VCaP (cell line): ENCODE measurements at regions not wholly inside any gene's neighbourhood (a gene's known extent, or its start where the extent isn't known, plus 50 kb on each side); places are given as distances from the start of the nearest gene placed in this dataset.
A peak's percentile ranks its signal among the peaks of the same experiment; 100 is the strongest.
"Not testable (repeated sequence)": the region's sequence is repeated elsewhere in the genome, so short reads cannot be mapped to it uniquely, and the experiment has no call there.

Experiments
- H3K27ac ChIP-seq: fragments of 450-650 bp; 2 replicates; pipeline ENCODE4 v1.5.1; 2017
- TF ChIP-seq, protein P1 (sequence below): fragments of 450-650 bp; conservative IDR thresholded peaks from 2 replicates; pipeline ENCODE4 v1.5.1; 2017; ENCODE audit warnings: mild to moderate bottlenecking, moderate library complexity

DNA sequence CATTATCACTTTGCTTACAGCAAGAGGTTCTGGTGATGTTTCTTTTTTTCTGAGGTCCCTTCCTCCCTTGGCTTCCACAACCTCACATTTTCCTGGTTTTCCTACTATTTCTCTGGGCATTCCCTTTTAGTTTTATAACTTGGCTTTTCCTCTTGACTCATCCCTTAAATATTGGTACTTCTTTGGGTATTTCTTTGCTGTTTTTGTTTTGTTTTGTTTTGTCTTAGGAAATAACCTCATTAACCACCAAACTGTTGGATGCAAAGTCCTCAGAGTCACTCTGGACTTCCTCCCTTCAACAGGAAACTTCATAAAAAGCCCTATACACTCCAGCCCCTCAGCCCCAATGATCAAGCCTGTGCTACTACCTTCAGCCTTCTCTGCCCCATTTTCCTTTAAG is 211.1 kb downstream of the DUSP10 start:
- TF ChIP-seq, protein P1, sequence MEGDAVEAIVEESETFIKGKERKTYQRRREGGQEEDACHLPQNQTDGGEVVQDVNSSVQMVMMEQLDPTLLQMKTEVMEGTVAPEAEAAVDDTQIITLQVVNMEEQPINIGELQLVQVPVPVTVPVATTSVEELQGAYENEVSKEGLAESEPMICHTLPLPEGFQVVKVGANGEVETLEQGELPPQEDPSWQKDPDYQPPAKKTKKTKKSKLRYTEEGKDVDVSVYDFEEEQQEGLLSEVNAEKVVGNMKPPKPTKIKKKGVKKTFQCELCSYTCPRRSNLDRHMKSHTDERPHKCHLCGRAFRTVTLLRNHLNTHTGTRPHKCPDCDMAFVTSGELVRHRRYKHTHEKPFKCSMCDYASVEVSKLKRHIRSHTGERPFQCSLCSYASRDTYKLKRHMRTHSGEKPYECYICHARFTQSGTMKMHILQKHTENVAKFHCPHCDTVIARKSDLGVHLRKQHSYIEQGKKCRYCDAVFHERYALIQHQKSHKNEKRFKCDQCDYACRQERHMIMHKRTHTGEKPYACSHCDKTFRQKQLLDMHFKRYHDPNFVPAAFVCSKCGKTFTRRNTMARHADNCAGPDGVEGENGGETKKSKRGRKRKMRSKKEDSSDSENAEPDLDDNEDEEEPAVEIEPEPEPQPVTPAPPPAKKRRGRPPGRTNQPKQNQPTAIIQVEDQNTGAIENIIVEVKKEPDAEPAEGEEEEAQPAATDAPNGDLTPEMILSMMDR: no peak

DNA sequence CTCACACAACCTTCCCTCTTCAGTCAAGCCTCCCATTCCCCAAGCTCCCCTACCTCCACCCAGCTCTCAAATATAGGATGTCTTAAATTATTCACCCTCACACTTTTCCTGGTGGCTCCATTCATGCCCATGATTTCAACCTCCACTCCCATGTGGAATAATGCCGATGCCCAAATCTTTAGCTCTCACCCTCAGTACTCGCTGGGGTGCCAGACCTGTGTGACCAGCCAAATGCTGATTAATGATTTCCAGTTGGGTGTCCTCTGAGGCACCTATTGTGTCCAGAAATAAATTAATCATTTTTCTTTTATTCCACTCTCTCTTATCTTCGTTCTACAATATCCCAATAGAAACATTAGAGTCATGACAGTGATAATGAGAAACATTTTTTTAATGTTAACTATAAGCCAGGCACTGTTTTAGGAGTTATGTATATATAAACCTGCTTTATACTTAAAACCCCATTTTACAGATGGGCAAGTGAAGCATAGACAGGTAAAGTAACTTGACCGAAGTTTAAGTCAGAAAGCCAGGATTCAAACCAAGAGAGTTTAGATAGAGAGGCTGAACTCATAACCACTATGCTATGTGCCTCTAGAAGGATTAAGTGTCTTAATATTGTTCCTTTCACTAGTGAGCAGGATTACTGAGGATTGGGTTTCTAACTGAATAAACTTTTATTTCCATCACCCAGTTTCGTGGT is 209.7 kb downstream of the DUSP10 start:
- TF ChIP-seq, protein P1: no peak
- H3K27ac ChIP-seq: no peak overlapping the region

More for the DNA sequence above, 211.1 kb downstream of the DUSP10 start:
- H3K27ac ChIP-seq: no peak overlapping the region

DNA sequence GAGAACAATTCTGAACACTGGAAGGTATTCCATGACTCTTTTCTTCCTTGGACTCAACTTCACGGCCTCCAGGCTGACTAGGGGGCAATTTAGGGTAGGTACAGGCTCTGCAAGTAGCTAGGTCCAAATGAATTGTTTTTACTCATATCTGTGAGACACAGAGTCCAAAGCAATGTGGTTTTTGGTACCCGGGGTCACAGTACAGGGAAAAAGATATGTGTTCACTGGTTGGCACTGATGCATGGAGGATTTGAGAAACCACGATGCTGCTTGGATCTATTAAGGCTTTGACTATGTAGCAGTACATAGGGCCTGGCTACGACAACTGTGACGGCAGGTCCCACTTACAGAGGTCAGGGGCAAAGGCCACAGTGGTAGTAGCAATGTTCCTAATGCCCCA is 200.6 kb downstream of the DUSP10 start:
- TF ChIP-seq, protein P1: no peak
- no peak overlapping the region for H3K27ac ChIP-seq

DNA sequence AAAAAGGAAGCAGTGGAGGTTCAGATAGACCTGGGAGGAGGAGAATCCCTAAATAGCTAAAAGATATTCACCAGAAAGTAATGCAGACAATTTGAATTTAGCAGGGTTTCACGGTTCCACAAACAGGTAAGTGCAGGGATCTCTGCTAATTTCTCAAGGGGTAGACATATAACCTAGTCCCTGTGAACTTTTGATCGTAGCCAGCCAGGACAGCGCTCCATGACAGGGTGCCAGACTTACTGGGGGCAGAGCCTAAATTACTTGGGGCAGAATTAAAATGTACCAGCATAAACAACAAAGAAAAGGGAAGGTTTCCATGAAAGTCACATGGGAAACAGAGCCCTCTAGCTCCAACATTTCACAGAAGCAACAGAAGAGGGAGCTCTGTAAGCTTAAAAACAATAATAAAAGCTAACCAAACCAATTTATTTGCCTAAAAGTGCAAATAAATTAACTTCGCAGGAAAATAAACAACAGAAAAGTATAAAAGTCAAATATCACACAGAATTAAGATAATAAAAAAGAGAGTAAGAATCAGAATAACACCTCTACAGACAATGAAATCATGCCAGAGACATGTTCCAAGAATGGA is 198.3 kb downstream of the DUSP10 start:
- H3K27ac ChIP-seq: peak overlapping the region; percentile 28; the same call in 1 of the 2 replicates
- TF ChIP-seq, protein P1: peak; percentile 71

DNA sequence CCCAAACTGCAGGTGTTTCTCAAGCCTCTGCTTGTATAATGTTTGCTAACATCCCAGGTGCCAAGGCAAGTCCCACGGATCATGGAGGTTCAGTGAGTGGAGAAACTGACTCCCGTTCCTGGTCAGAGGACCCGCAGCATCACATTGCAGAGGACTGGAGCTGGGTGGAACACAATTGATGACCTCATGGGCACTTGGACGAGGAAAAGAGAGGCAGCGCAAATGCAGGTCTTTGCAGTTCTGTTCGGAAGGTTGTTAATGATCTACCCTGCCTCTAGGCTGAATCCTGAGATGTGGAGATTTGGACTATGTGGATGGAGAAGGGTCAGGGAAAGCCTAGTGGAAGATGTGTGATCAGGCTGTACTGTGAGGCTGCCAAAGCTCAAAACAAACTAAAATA is 192.9 kb downstream of the DUSP10 start:
- H3K27ac ChIP-seq: no peak overlapping the region
- TF ChIP-seq, protein P1: no peak

DNA sequence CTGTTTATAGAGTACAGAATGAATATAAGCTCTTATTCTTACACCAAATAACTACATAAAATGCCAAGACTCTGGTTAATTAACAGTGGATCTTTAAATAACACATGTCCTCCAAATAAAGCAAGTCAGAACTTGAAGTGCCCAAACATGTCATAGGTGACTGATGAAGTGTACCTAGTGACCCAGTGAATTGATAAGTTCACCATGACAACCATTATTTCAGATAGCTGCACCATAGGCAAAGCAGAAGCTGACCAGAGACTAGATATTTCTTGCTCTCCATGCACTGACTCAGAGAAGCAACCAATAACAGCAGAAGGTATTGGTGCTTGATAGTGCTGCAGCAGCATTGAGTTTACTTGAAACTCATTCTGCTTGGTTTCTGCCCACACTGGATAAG is 192.1 kb downstream of the DUSP10 start:
- TF ChIP-seq, protein P1: no peak
- H3K27ac ChIP-seq: no peak overlapping the region

DNA sequence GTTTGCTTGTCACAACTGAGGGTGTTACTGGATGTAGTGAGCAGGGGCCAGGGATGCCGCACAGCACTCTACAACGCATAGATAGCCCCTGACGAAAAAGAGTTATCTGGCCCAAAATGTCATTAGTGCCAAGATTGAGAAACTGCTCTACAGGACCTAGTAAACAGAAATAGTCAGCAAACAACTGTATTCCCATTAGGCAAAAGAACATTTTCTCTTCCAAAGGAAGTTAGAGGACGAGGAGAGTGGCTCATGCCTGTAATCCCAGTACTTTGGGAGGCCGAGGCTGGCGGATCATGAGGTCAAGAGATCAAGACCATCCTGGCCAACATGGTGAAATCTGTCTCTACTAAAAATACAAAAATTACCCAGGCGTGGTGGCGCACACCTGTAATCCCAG is 189.1 kb downstream of the DUSP10 start:
- not testable (repeated sequence) for H3K27ac ChIP-seq
